ENCODE measurements at regions not wholly inside any gene's neighbourhood (a gene's known extent, or its start where the extent isn't known, plus 50 kb on each side); places are given as distances from the start of the nearest gene placed in this dataset.
A peak's percentile ranks its signal among the peaks of the same experiment; 100 is the strongest.

DNA sequence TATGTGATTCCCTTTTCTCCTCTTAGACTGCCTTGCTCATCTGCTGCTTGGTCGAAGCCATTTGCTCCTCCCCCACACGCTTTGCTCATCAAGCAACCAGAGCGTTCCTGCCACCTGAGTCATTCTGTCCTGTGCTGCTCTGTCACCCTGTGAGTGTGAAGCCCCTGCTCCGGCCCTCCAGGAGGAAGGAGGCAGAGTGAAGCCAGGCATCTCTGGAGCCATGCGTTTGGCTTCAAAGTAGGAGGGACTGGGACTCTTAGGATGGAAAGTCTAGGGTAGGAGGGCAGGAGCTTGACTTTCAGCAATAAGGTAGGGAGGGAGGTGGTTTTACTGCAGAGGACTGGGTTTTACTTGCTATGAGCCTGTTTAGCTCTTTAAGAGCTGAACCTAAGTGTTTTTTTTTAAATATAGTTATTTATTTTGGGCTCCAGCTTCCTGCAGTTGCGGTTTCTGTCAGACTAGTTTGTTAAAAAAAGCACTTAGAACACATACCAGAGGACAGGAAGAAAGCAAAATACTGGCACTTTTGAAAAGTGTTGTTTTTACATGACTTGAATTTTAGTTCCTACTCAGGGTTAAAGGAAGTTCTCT, 63.6 kb downstream of the SPINK2 start:
- ChIA-PET POLR2A (interaction anchor here (0.6 to 1.5 kb wide), 6 partner anchors 9 to 220 kb away, joined by 3 to 6 read pairs (median 3); no protein-coding TSS in a partner anchor), CTCF (interaction anchor here (0.8 to 1.7 kb wide), 6 partner anchors 9 to 79 kb away, joined by 3 to 8 read pairs (median 4); no protein-coding TSS in a partner anchor)
- ATAC-seq = peak; percentile 100
- no peaks in the 10 kb centered on the region for H3K9me3 Mint-ChIP-seq
- peak overlapping the region; percentile 63 for H3K4me3 Mint-ChIP-seq
- no peaks in the 10 kb centered on the region for H3K27me3 Mint-ChIP-seq
- intact Hi-C loops (cut with micrococcal nuclease) = loop anchor here (10.0 kb wide), 1 partner anchor 77 kb away; no protein-coding TSS in a partner anchor
- H3K36me3 Mint-ChIP-seq (ENCODE audit: low read depth) = no peaks in the 10 kb centered on the region
- peaks cover 46% of the 10 kb centered on the region for H3K4me1 Mint-ChIP-seq (ENCODE audit: low read depth)
- peak; percentile 92 for DNase-seq
- peak overlapping the region; percentile 96 for H3K27ac Mint-ChIP-seq
- TF ChIP-seq, protein P1, sequence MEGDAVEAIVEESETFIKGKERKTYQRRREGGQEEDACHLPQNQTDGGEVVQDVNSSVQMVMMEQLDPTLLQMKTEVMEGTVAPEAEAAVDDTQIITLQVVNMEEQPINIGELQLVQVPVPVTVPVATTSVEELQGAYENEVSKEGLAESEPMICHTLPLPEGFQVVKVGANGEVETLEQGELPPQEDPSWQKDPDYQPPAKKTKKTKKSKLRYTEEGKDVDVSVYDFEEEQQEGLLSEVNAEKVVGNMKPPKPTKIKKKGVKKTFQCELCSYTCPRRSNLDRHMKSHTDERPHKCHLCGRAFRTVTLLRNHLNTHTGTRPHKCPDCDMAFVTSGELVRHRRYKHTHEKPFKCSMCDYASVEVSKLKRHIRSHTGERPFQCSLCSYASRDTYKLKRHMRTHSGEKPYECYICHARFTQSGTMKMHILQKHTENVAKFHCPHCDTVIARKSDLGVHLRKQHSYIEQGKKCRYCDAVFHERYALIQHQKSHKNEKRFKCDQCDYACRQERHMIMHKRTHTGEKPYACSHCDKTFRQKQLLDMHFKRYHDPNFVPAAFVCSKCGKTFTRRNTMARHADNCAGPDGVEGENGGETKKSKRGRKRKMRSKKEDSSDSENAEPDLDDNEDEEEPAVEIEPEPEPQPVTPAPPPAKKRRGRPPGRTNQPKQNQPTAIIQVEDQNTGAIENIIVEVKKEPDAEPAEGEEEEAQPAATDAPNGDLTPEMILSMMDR (IDR thresholded peaks at IDR 0.05) = no peak

DNA sequence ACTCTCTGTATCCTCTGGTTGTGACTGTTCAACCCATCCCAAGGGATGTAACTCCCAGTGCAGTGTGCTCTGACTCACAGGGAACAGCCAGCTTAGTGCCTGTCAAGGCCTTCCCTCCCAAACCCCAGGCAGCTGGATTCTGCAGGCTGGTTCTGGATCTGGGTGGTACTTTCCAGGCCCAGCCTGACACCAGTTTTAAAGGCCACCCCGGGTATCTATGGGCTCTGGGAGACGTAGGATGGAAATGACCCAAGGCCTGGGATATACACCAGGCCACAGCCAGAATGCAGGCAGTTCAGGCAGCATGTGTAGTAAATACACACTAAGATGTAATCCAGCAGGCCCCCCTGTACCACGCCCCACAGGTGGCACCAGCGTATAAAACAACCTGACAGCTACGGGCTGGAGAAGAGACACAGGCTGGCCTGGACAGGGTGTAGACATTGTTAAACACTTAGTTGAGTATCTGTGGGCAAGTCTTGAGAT, 64.2 kb downstream of the SPINK2 start:
- TF ChIP-seq, protein P1 (IDR thresholded peaks at IDR 0.05) = no peak
- CTCF ChIA-PET = interaction anchor here (0.7 to 1.7 kb wide), 3 partner anchors 10 to 726 kb away, joined by 3 to 8 read pairs (median 6); no protein-coding TSS in a partner anchor
- intact Hi-C loops (cut with micrococcal nuclease) = loop anchor here (10.0 kb wide), 1 partner anchor 77 kb away; no protein-coding TSS in a partner anchor
- no peak overlapping the region for H3K4me3 Mint-ChIP-seq
- DNase-seq (no peak), ATAC-seq (peak; percentile 68)
- H3K27ac Mint-ChIP-seq = peak overlapping the region; percentile 96
- no peaks in the 10 kb centered on the region for H3K27me3 Mint-ChIP-seq
- no peaks in the 10 kb centered on the region for H3K36me3 Mint-ChIP-seq (ENCODE audit: low read depth)
- H3K4me1 Mint-ChIP-seq (ENCODE audit: low read depth) = peaks cover 40% of the 10 kb centered on the region
- POLR2A ChIA-PET = interaction anchor here (0.6 to 1.5 kb wide), 6 partner anchors 10 to 220 kb away, joined by 3 to 6 read pairs (median 3); no protein-coding TSS in a partner anchor
- no peaks in the 10 kb centered on the region for H3K9me3 Mint-ChIP-seq

DNA sequence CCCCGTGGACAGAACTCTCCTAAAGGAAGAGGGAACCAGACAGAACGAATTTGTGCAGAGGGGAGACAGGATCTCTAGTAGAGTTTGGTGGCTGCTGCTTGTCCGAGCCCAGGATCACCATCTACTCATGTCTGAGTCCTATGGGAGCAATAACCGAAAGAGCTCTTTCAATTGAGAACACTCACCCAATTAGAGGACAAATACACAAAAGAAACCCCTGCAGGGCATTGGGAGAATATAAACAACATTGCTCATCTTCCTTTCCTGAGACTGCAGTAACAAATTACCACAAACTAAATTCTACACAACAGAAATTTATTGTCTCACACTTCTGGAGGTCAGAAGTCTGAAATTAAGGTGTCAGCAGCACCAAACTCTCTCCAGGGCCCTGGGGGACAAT, 65.6 kb downstream of the SPINK2 start:
- TF ChIP-seq, protein P1 (IDR thresholded peaks at IDR 0.05) = no peak
- ATAC-seq (no peak), DNase-seq (no peak)
- H3K9me3 Mint-ChIP-seq = no peaks in the 10 kb centered on the region
- no peak overlapping the region for H3K4me3 Mint-ChIP-seq
- H3K36me3 Mint-ChIP-seq (ENCODE audit: low read depth) = no peaks in the 10 kb centered on the region
- ChIA-PET CTCF (interaction anchor here (1.2 kb wide), 1 partner anchor 30 kb away, joined by 4 read pairs; no protein-coding TSS in a partner anchor), POLR2A (no interaction called here)
- H3K27ac Mint-ChIP-seq = peak overlapping the region; percentile 50
- intact Hi-C loops (cut with micrococcal nuclease) = loop anchor here (10.0 kb wide), 1 partner anchor 79 kb away; no protein-coding TSS in a partner anchor
- H3K4me1 Mint-ChIP-seq (ENCODE audit: low read depth) = peaks cover 36% of the 10 kb centered on the region
- H3K27me3 Mint-ChIP-seq = no peaks in the 10 kb centered on the region

DNA sequence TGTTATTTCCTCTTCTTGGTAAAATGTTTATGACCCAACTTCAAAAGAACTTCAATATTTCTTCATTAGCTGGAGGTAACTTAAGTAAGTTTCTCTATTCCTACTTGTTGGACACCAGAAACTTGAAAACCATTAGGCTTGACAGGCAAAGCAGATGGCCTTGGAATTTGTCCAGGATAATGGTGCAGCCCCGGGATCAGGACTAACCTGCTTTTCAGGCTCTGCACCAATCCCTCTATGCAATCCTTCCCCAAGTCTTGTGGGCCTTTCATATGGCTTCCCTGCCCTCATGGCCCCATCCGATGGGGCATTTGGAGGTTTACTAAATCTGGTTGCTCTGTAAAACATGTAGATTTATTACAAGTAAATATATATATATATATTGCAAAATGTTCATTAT, 68.5 kb downstream of the SPINK2 start:
- DNase-seq (no peak), ATAC-seq (no peak)
- Mint-ChIP-seq H3K4me1 (ENCODE audit: low read depth) (peaks cover 25% of the 10 kb centered on the region), H3K9me3 (peaks cover 2% of the 10 kb centered on the region), H3K4me3 (no peak overlapping the region), H3K27me3 (no peaks in the 10 kb centered on the region), H3K36me3 (ENCODE audit: low read depth) (no peaks in the 10 kb centered on the region), H3K27ac (no peak overlapping the region)
- CTCF ChIA-PET = no interaction called here
- TF ChIP-seq, protein P1 (IDR thresholded peaks at IDR 0.05) = no peak
- POLR2A ChIA-PET = no interaction called here
- intact Hi-C loops (cut with micrococcal nuclease) = loop anchor here (10.0 kb wide), 1 partner anchor 82 kb away; no protein-coding TSS in a partner anchor

DNA sequence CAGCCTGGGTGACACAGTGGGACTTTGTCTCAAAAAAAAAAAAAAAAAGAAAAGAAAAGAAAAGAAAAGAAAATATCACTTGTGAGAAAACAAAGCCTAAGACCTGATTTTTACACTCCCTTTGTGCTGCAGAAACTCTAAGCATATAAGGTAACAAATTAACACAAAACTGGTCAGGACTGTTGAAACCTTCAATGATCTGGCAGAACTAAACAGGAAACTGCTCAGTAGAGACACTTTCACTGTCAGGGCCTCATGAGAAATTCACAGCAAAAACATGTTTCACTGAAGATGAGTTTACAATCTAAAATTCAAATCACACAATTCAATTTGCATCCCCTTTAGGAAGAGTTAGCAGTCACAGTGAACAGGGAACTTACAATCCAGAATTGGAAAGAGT, 69.1 kb upstream of the HOPX start:
- peaks cover 2% of the 10 kb centered on the region for H3K9me3 Mint-ChIP-seq
- POLR2A ChIA-PET = no interaction called here
- CTCF ChIA-PET = no interaction called here
- H3K4me1 Mint-ChIP-seq (ENCODE audit: low read depth) = peaks cover 2% of the 10 kb centered on the region
- no peak overlapping the region for H3K27ac Mint-ChIP-seq
- intact Hi-C loops (cut with micrococcal nuclease) = loop anchor here (10.0 kb wide), 1 partner anchor 85 kb away; no protein-coding TSS in a partner anchor
- H3K36me3 Mint-ChIP-seq (ENCODE audit: low read depth) = no peaks in the 10 kb centered on the region
- no peak overlapping the region for H3K4me3 Mint-ChIP-seq
- no peak for ATAC-seq
- no peak for DNase-seq
- TF ChIP-seq, protein P1 (IDR thresholded peaks at IDR 0.05) = no peak
- no peaks in the 10 kb centered on the region for H3K27me3 Mint-ChIP-seq
